Heart right ventricle (tissue), 16 donors: ENCODE measurements at regions not wholly inside any gene's neighbourhood (a gene's known extent, or its start where the extent isn't known, plus 50 kb on each side); places are given as distances from the start of the nearest gene placed in this dataset.

Source experiments
- ATAC-seq, 8 donors: fragments of 200-7000 bp; cut with Tn5 transposase; one replicate each; pipeline ENCODE4 v1.9.1; 2020; ENCODE audit warnings: mild to moderate bottlenecking in 8 of 8, moderate library complexity in 8 of 8, moderate number of reproducible peaks in 1 of 8
- DNase-seq, 2 donors: peaks; one replicate each; pipeline ENCODE4 v3.0.0-alpha.2; 2020
- H3K27ac ChIP-seq, 10 donors: fragments of 200-600 bp; sonication (generic) in 2 of 10; one replicate each; pipeline versions ENCODE4 v1.5.0 to v1.8.0; 2020 to 2022; ENCODE audit warnings: mild to moderate bottlenecking in 3 of 10
- H3K27me3 ChIP-seq, 7 donors: fragments of 200-600 bp; one replicate each; pipeline ENCODE4 v1.8.0; 2021 to 2022; ENCODE audit warnings: mild to moderate bottlenecking in 2 of 7
- H3K36me3 ChIP-seq, 9 donors: fragments of 200-600 bp; sonication (generic) in 1 of 9; one replicate each; pipeline versions ENCODE4 v1.5.0 to v1.8.0; 2020 to 2022; ENCODE audit warnings: mild to moderate bottlenecking in 2 of 9
- H3K4me1 ChIP-seq, 9 donors: fragments of 200-600 bp; sonication (generic) in 1 of 9; one replicate each; pipeline versions ENCODE4 v1.5.0 to v1.8.0; 2020 to 2022; ENCODE audit warnings: mild to moderate bottlenecking in 4 of 9
- H3K4me3 ChIP-seq, 10 donors: fragments of 200-600 bp; sonication (generic) in 2 of 10; one replicate each; pipeline versions ENCODE4 v1.5.0 to v1.8.0; 2020 to 2022; ENCODE audit warnings: mild to moderate bottlenecking in 7 of 10, moderate library complexity in 2 of 10
- H3K9me3 ChIP-seq, 11 donors: fragments of 200-600 bp in 10 of 11; sonication (generic) in 2 of 11; one replicate each; pipeline versions ENCODE4 v1.5.0 to v1.8.0; 2013 to 2022; ENCODE audit warnings: mild to moderate bottlenecking in 2 of 11, control low read depth in 1 of 11, moderate library complexity in 1 of 11
- CTCF ChIP-seq, 9 donors: fragments of 200-600 bp; sonication (generic) in 2 of 9; IDR thresholded peaks; one replicate each; pipeline versions ENCODE4 v1.5.0 to v1.8.0; 2021 to 2022; ENCODE audit warnings: antibody characterized with exemption in 9 of 9, mild to moderate bottlenecking in 5 of 9, moderate library complexity in 1 of 9
- WGBS, 2 donors: extraction: QIAGEN DNeasy Blood & Tissue Kit; methylation state at CpG; one replicate each; pipeline ENCODE4 v1.1.7; 2013; ENCODE audit warnings: inconsistent platforms in 1 of 2; 5-methylcytosine and 5-hydroxymethylcytosine counted together
- intact Hi-C, 10 donors: fragments of 100-400 bp; cut with DNase I; formaldehyde crosslinking; loops; one replicate each; pipeline versions ENCODE4 v1.11.1 to v1.14.2; 2022
- donor health status: Arrhythmogenic right ventricular cardiomyopathy.
- donor health status: ischemic (EF 13 %, LVEDD 7.1; RV severe dilation, severe dysfunction).
- donor health status: healthy with polysubstance abuse.
- donor health status: DM: no; HTN: yes; CAD: no.
- donor health status: DM: no; HTN: no; CAD: no.
- donor health status: ischemic (EF 25% LVEDD 6.9; RV normal size, moderate dysfunction).
- donor health status: ischemic (EF 25% LVEDD 5.7; RV mildly dilated, moderate dysfunction).
- donor health status: healthy.
- donor health status: DM: yes; HTN: yes; CAD: no.
- donor health status: Ischemic cardiomyopathy.
- donor health status: ischemic (EF 35%, LVEDD 5.7; RV mildly dilated, moderate dysfunction).
- donor health status: nonischemic (EF 11% LVEDD 7.7; RV severe dilation, severe dysfunction).
- donor health status: DM: yes; HTN: yes; CAD: no.
- donor health status: PGD.
- donor health status: ischemic (EF 29% LVEDD 5.4; RV normal size, mild dysfunction).
- donor health status: nonischemic (EF 23%, LVEDD 6.1; RV moderate dilation, normal function).

- WGBS, 2 donors: 67% methylated on average over 9 of the region's 9 CpGs
- Histone ChIP-seq H3K4me3 (no peak overlapping the region), H3K27ac (no peak overlapping the region), H3K9me3 (no peaks in the 10 kb centered on the region), H3K27me3 (peaks cover 0 to 9% (median 0%) of the 10 kb centered on the region in 7 donors), H3K4me1 (peaks cover 0 to 8% (median 0%) of the 10 kb centered on the region in 9 donors), H3K36me3 (no peaks in the 10 kb centered on the region)
- intact Hi-C loops: no loop called here
- TF ChIP-seq CTCF (IDR thresholded peaks at IDR 0.05): no peak
- DNase-seq: no peak
- peak in 2 of 8 donors; percentile 43 to 48 for ATAC-seq
Observed at GRCh38 chr13:109844396-109844795, 58.0 kb upstream of the IRS2 start.

- Histone ChIP-seq H3K4me1 (peaks cover 0 to 8% (median 0%) of the 10 kb centered on the region in 9 donors), H3K4me3 (no peak overlapping the region), H3K27me3 (peaks cover 0 to 9% (median 0%) of the 10 kb centered on the region in 7 donors), H3K27ac (no peak overlapping the region), H3K9me3 (no peaks in the 10 kb centered on the region), H3K36me3 (no peaks in the 10 kb centered on the region)
- ATAC-seq (peak in 4 of 8 donors; percentile 34 to 82 (median 52)), DNase-seq (no peak)
- TF ChIP-seq CTCF (IDR thresholded peaks at IDR 0.05): no peak
- 65 to 80% methylated on average over 8 of the region's 8 CpGs for WGBS, 2 donors
- intact Hi-C loops: no loop called here
Observed at GRCh38 chr13:109843695-109844094, 57.3 kb upstream of the IRS2 start.

DNA sequence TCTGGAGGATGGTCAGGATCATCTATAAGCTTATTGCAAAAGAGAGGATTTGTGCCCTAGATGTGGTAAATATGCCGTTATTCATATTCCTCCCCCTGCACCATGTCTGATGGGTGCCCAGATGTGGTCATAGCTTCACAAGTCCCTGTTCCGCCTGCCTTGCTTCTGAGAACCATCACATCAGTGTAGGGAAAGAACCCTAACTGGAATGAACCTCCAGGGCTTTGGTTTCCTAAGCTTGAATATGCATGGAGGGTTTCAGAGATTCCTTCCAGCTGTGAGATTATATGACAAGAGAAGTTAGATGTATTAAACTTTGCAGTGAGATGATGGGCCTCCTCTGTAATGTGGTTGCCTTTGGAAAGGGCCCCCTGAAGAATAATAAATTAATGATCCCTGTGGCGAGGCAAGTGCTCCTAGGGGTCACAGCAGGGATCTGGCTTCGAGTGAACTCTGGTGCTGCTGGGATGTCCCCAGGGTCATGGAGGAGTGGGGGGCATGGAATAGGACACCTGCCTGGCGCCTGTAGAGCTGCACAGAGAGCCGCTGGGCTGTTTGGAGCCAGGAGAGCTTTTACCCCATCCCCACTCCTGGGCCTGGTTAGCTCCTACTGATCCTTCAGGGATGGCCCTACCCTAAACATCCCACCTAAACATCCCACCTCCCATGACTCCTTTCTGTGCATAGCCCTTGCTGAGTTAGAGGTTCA is 56.0 kb upstream of the IRS2 start:
- Histone ChIP-seq H3K27ac (no peak overlapping the region), H3K4me1 (peaks cover 0 to 8% (median 0%) of the 10 kb centered on the region in 9 donors), H3K36me3 (no peaks in the 10 kb centered on the region), H3K4me3 (no peak overlapping the region), H3K27me3 (peaks cover 0 to 8% (median 0%) of the 10 kb centered on the region in 7 donors), H3K9me3 (no peaks in the 10 kb centered on the region)
- TF ChIP-seq CTCF (IDR thresholded peaks at IDR 0.05): no peak
- no peak for ATAC-seq
- WGBS, 2 donors: 81 to 90% methylated on average over 6 of the region's 6 CpGs
- DNase-seq: no peak
- intact Hi-C loops: no loop called here

DNA sequence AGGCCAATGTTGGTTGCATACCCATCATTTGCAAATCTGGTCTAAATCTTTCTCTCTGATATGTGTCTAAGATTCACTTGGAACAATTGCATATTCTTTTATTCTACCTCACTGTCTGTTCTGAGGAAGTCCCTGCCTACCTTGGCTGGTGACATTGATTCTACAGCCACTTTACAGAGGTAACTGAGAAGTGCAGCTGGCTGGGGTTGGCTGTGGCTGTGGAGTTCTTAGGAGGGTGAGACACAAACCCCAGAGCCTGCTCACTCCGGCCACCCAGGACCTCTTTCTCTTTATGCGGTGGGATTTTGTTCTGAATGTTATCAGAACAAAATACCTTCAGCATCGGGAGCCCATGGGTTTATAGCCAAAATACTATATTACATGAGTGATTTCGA is 54.5 kb upstream of the IRS2 start:
- 88 to 90% methylated on average over 4 of the region's 4 CpGs for WGBS, 2 donors
- TF ChIP-seq CTCF (IDR thresholded peaks at IDR 0.05): no peak
- H3K4me3 ChIP-seq: no peak overlapping the region
- no peak for ATAC-seq
- H3K9me3 ChIP-seq: no peaks in the 10 kb centered on the region
- H3K27ac ChIP-seq: no peak overlapping the region
- H3K4me1 ChIP-seq: peaks cover 0 to 8% (median 0%) of the 10 kb centered on the region in 9 donors
- H3K36me3 ChIP-seq: no peaks in the 10 kb centered on the region
- H3K27me3 ChIP-seq: peaks cover 0 to 8% (median 0%) of the 10 kb centered on the region in 7 donors
- intact Hi-C loops: no loop called here
- DNase-seq: no peak
